22Rv1 (cell line): ENCODE measurements at regions not wholly inside any gene's neighbourhood (a gene's known extent, or its start where the extent isn't known, plus 50 kb on each side); places are given as distances from the start of the nearest gene placed in this dataset.

Source experiments
- ZFX ChIP-seq: fragments of 450-650 bp; IDR thresholded peaks from 2 replicates; pipeline ENCODE4 v1.6.1; 2017; ENCODE audit warnings: antibody characterized with exemption, borderline replicate concordance
- TF ChIP-seq, protein P1 (sequence below): fragments of 450-650 bp; IDR thresholded peaks from 2 replicates; pipeline ENCODE4 v1.5.1; 2017; ENCODE audit warnings: mild to moderate bottlenecking

DNA sequence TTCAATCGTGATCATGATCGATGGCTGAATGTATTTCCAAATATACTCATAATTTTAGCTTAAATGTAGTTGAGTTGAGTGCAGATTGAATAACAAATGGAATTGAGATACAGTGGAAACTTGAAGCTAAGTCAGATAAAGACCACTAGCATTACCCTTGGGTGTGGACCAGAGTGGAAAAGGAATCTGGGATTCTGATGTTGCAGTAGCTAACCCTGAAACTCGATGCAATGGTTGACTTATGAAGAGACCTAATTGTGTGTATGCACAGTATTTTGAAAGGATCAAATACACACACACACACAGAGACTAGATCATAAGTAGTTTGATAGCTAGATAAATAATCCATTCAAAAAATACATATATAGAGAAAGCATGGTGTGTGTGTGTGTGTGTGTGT, 135.8 kb downstream of the RXFP2 start:
- TF ChIP-seq, protein P1, sequence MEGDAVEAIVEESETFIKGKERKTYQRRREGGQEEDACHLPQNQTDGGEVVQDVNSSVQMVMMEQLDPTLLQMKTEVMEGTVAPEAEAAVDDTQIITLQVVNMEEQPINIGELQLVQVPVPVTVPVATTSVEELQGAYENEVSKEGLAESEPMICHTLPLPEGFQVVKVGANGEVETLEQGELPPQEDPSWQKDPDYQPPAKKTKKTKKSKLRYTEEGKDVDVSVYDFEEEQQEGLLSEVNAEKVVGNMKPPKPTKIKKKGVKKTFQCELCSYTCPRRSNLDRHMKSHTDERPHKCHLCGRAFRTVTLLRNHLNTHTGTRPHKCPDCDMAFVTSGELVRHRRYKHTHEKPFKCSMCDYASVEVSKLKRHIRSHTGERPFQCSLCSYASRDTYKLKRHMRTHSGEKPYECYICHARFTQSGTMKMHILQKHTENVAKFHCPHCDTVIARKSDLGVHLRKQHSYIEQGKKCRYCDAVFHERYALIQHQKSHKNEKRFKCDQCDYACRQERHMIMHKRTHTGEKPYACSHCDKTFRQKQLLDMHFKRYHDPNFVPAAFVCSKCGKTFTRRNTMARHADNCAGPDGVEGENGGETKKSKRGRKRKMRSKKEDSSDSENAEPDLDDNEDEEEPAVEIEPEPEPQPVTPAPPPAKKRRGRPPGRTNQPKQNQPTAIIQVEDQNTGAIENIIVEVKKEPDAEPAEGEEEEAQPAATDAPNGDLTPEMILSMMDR, result no peak
- TF ChIP-seq ZFX, result no peak
